ENCODE measurements at regions not wholly inside any gene's neighbourhood (a gene's known extent, or its start where the extent isn't known, plus 50 kb on each side); places are given as distances from the start of the nearest gene placed in this dataset.
"Not testable (repeated sequence)": the region's sequence is repeated elsewhere in the genome, so short reads cannot be mapped to it uniquely, and the experiment has no call there.

- no peak for DNase-seq (ENCODE audit: low read depth)
Measured at GRCh38 chr16:65355706-65356105, 233.8 kb upstream of the CDH11 start.

GRCh38 chr16:65353183-65353582 lies 231.3 kb upstream of the CDH11 start:
- no peak for DNase-seq (ENCODE audit: low read depth)

GRCh38 chr16:65349626-65350025 lies 227.8 kb upstream of the CDH11 start:
- DNase-seq (ENCODE audit: low read depth) = no peak

- DNase-seq (ENCODE audit: low read depth) = no peak
Measured at GRCh38 chr16:65343556-65343955, 221.7 kb upstream of the CDH11 start.

GRCh38 chr16:65342231-65342866 lies 220.5 kb upstream of the CDH11 start:
- no peak for DNase-seq (ENCODE audit: low read depth)

GRCh38 chr16:65339062-65339461 lies 217.2 kb upstream of the CDH11 start:
- DNase-seq (ENCODE audit: low read depth) = no peak

- no peak for DNase-seq (ENCODE audit: low read depth)
Measured at GRCh38 chr16:65336160-65336559, 214.3 kb upstream of the CDH11 start.

GRCh38 chr16:65334081-65334480 lies 212.2 kb upstream of the CDH11 start:
- no peak for DNase-seq (ENCODE audit: low read depth)

GRCh38 chr16:65333283-65333682 lies 211.4 kb upstream of the CDH11 start:
- no peak for DNase-seq (ENCODE audit: low read depth)

- no peak for DNase-seq (ENCODE audit: low read depth)
Measured at GRCh38 chr16:65327346-65327745, 205.5 kb upstream of the CDH11 start.

- no peak for DNase-seq (ENCODE audit: low read depth)
Measured at GRCh38 chr16:65323655-65324237, 201.9 kb upstream of the CDH11 start.

- DNase-seq (ENCODE audit: low read depth) = no peak
Measured at GRCh38 chr16:65319621-65320231, 197.9 kb upstream of the CDH11 start.

GRCh38 chr16:65318590-65319257 lies 196.9 kb upstream of the CDH11 start:
- DNase-seq (ENCODE audit: low read depth) = no peak

- DNase-seq (ENCODE audit: low read depth) = no peak
Measured at GRCh38 chr16:65318138-65318537, 196.3 kb upstream of the CDH11 start.

GRCh38 chr16:65316808-65317207 lies 194.9 kb upstream of the CDH11 start:
- DNase-seq (ENCODE audit: low read depth) = no peak

- no peak for DNase-seq (ENCODE audit: low read depth)
Measured at GRCh38 chr16:65315081-65315780, 193.4 kb upstream of the CDH11 start.

- DNase-seq (ENCODE audit: low read depth) = no peak
Measured at GRCh38 chr16:65314627-65315008, 192.8 kb upstream of the CDH11 start.

- no peak for DNase-seq (ENCODE audit: low read depth)
Measured at GRCh38 chr16:65313936-65314626, 192.2 kb upstream of the CDH11 start.

- DNase-seq (ENCODE audit: low read depth) = no peak
Measured at GRCh38 chr16:65312795-65313194, 190.9 kb upstream of the CDH11 start.

GRCh38 chr16:65312071-65312470 lies 190.2 kb upstream of the CDH11 start:
- DNase-seq (ENCODE audit: low read depth) = no peak

- not testable (repeated sequence) for DNase-seq (ENCODE audit: low read depth)
Measured at GRCh38 chr16:65310491-65310890, 188.6 kb upstream of the CDH11 start.

- DNase-seq (ENCODE audit: low read depth) = no peak
Measured at GRCh38 chr16:65309354-65309753, 187.5 kb upstream of the CDH11 start.
